Smooth muscle cell of the brain vasculature (primary cell): ENCODE measurements at regions not wholly inside any gene's neighbourhood (a gene's known extent, or its start where the extent isn't known, plus 50 kb on each side); places are given as distances from the start of the nearest gene placed in this dataset.
A peak's percentile ranks its signal among the peaks of the same experiment; 100 is the strongest.

Experiments used
- DNase-seq: peaks from one replicate; pipeline ENCODE4 v3.0.0-alpha.2; 2012; ENCODE audit warnings: low read depth, low spot score

- no peak for DNase-seq
Measured at GRCh38 chr4:11608992-11609391, 180.3 kb upstream of the HS3ST1 start.

GRCh38 chr4:11606078-11606477, 177.4 kb upstream of the HS3ST1 start:
- no peak for DNase-seq

- DNase-seq = no peak
Measured at GRCh38 chr4:11605597-11605996, 176.9 kb upstream of the HS3ST1 start.

GRCh38 chr4:11604821-11605220, 176.1 kb upstream of the HS3ST1 start:
- DNase-seq = no peak

GRCh38 chr4:11603591-11604194, 175.0 kb upstream of the HS3ST1 start:
- no peak for DNase-seq

GRCh38 chr4:11602606-11603340, 174.1 kb upstream of the HS3ST1 start:
- DNase-seq = no peak

GRCh38 chr4:11599064-11599463, 170.4 kb upstream of the HS3ST1 start:
- no peak for DNase-seq

- DNase-seq = no peak
Measured at GRCh38 chr4:11598591-11598990, 169.9 kb upstream of the HS3ST1 start.

- DNase-seq = no peak
Measured at GRCh38 chr4:11597506-11597905, 168.8 kb upstream of the HS3ST1 start.

GRCh38 chr4:11596989-11597388, 168.3 kb upstream of the HS3ST1 start:
- DNase-seq = no peak

GRCh38 chr4:11593576-11594116, 165.0 kb upstream of the HS3ST1 start:
- no peak for DNase-seq

- no peak for DNase-seq
Measured at GRCh38 chr4:11592276-11592675, 163.6 kb upstream of the HS3ST1 start.

GRCh38 chr4:11590132-11590531, 161.4 kb upstream of the HS3ST1 start:
- DNase-seq = no peak

- DNase-seq = peak; percentile 15
Measured at GRCh38 chr4:11589676-11590075, 161.0 kb upstream of the HS3ST1 start.

GRCh38 chr4:11587797-11588196, 159.1 kb upstream of the HS3ST1 start:
- DNase-seq = no peak

- DNase-seq = no peak
Measured at GRCh38 chr4:11585506-11585905, 156.8 kb upstream of the HS3ST1 start.

- DNase-seq = no peak
Measured at GRCh38 chr4:11568511-11568910, 139.8 kb upstream of the HS3ST1 start.

- no peak for DNase-seq
Measured at GRCh38 chr4:11566444-11567022, 137.8 kb upstream of the HS3ST1 start.

GRCh38 chr4:11565899-11566298, 137.2 kb upstream of the HS3ST1 start:
- DNase-seq = no peak

- no peak for DNase-seq
Measured at GRCh38 chr4:11565213-11565612, 136.5 kb upstream of the HS3ST1 start.

- no peak for DNase-seq
Measured at GRCh38 chr4:11564021-11564420, 135.3 kb upstream of the HS3ST1 start.

- no peak for DNase-seq
Measured at GRCh38 chr4:11549525-11549924, 120.8 kb upstream of the HS3ST1 start.

- DNase-seq = no peak
Measured at GRCh38 chr4:11548597-11549082, 119.9 kb upstream of the HS3ST1 start.
